Left forelimb (tissue), 1 donor: ENCODE measurements at regions not wholly inside any gene's neighbourhood (a gene's known extent, or its start where the extent isn't known, plus 50 kb on each side); places are given as distances from the start of the nearest gene placed in this dataset.

Experiments
- DNase-seq: peaks from one replicate; pipeline ENCODE4 v3.0.0-alpha.2; 2018; ENCODE audit warnings: low spot score

- DNase-seq: no peak
Observed at GRCh38 chr3:102529452-102529851, 94.6 kb downstream of the ZPLD1 start.

GRCh38 chr3:102530415-102531181 lies 95.8 kb downstream of the ZPLD1 start:
- DNase-seq: no peak

- no peak for DNase-seq
Observed at GRCh38 chr3:102531686-102532085, 96.9 kb downstream of the ZPLD1 start.

DNA sequence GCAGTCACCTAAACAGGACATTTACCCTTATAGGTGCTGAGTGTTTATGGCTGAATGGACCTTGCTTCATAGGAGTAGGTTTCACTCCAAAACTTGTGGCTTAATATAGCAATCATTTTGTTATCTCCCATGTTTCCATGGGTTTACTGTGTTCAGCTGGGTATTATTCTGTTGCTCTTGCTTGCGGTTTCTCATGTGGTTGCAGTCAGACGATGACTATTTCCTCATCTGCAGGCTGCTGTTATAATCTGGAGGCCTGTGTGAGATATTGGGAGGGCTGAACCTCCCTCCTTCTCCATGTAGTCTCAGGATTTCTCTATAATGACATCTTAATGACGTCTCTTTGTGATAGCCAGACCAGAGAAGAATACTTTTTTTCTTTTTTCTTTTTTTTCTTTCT lies 98.1 kb downstream of the ZPLD1 start:
- no peak for DNase-seq

DNA sequence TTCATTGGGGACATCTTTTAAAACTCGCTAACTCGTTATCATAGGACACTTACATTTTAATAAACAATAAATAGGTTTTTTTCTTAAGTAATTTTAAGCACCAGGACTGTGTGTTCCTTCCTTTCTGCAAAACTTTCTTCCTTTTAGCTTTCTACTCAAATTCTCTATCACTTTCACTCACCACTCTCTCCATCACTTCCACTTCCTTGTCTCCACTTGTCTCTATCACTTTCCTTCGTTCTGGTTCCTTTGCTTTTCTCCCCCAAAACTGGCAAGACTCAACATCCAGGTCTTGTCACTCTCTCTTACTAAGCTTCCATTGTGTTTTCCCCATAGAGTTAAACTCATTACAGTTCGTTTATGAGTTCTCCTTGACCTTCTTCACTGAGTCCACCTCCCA lies 99.0 kb downstream of the ZPLD1 start:
- DNase-seq: no peak

- DNase-seq: no peak
Observed at GRCh38 chr3:102536456-102536855, 101.6 kb downstream of the ZPLD1 start.

DNA sequence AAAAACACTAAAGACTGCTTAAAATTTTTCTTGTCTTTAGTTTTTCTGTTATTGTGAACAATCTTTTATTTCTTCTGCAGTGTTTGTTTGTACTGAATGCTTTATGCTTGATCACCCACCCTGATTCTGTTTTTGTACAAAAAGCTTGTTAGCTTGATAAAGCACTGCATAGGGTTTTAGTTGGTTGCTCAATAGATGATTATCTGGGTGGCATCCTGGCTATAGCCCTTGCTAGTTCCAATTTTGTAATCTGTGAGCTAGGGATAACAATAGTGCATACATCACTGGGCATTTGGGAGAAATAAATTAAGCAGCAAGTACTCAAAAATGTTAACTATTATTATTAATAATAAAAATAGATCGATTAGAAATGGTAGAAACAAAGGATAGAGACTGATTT lies 102.3 kb downstream of the ZPLD1 start:
- DNase-seq: no peak

- DNase-seq: no peak
Observed at GRCh38 chr3:102544741-102545140, 109.9 kb downstream of the ZPLD1 start.

DNA sequence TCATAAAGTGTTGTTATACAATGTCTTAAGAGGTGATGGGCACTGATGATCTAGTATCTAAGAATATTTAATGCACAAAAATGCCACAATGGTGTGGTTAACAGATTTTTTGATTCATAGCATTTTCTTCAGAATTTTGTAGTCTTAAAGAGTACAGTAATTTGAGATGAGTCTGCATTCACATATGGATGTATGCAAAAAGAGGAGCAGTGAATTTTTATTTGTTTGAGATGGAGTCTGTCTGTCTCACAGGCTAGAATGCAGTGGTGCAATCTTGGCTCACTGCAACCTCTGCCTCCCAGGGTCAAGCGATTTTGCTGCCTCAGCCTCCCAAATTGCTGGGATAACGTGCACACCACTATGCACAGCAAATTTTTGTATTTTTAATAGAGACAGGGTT lies 110.5 kb downstream of the ZPLD1 start:
- no peak for DNase-seq

DNA sequence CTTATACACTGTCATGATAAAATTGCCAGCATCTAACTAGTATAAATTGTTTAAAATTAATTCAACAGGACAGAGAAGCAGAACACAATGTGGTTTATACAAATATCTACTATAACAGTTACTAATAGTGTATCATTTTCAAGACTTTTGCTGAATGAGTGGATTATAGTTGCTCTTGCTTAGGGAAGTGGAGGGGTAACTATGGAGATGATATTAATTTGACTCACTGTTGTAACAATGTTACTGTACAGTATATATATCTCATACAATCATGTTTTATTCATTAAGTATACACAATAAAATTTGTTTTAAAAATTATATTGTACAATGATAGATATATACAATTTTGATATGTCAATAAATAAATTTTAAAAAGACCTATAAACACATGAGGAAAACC lies 119.1 kb downstream of the ZPLD1 start:
- no peak for DNase-seq

DNA sequence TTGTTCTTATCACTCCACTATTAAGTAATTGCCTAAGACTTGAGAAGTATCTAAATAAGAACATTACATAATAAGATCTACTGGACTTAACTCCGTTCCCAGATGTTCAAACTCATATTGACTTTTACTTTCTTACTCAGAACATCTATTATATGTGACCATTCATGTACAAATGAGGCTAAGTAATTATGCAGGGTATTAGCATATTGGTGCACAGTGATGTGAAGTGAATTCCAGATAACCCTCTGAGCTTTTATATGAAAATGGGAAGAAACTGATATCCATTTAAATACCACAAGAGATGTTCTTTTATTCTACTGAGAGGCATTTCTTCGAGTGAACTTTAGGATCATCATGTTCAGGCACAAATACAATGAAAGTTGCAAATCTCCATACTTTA lies 135.7 kb downstream of the ZPLD1 start:
- DNase-seq: no peak

- DNase-seq: no peak
Observed at GRCh38 chr3:102571006-102571405, 136.2 kb downstream of the ZPLD1 start.

- no peak for DNase-seq
Observed at GRCh38 chr3:102571720-102572384, 137.0 kb downstream of the ZPLD1 start.

GRCh38 chr3:102573483-102574028 lies 138.7 kb downstream of the ZPLD1 start:
- no peak for DNase-seq

GRCh38 chr3:102574355-102574754 lies 139.5 kb downstream of the ZPLD1 start:
- no peak for DNase-seq

GRCh38 chr3:102576651-102577050 lies 141.8 kb downstream of the ZPLD1 start:
- DNase-seq: no peak

GRCh38 chr3:102577082-102577789 lies 142.4 kb downstream of the ZPLD1 start:
- no peak for DNase-seq

- no peak for DNase-seq
Observed at GRCh38 chr3:102580760-102581159, 145.9 kb downstream of the ZPLD1 start.

DNA sequence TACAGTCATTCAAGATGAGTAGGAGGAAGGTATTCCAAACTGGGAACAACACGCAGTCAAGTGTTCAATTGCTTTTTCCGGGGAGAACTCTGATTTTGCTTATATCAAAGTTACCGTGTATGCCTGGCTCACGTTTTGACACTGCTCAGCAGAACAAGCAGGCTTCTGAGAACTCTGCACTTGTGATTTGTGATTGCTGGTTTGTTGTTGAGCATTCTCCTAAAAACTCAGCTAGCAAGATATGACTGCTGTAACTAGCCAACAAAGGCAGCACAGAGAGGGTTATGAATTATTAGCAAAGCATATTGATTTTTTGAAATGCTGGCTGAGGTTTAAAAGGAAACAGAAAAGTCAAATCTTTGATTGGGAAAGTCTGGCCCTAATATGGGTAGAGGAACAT lies 151.7 kb downstream of the ZPLD1 start:
- no peak for DNase-seq

- DNase-seq: no peak
Observed at GRCh38 chr3:102593812-102594602, 159.2 kb downstream of the ZPLD1 start.

DNA sequence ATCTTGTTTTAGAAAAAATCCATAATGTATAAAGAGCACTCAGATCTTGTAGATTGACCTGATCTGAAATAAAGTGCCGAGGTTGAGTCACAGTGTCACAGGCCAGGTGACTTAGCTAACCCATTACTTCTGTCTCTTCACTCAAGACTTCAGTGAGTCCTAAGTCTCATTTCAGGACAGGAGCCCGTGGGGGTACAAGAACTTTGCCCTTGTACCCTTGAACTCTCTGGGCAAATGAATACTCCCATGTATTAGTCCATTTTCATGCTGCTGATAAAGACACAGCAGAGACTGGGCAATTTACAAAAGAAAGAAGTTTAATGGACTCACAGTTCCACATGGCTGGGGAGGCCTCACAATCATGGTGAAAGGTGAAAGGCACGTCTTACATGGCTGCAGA lies 160.2 kb downstream of the ZPLD1 start:
- no peak for DNase-seq
